Hepatocyte (in vitro differentiated cells): ENCODE measurements at regions not wholly inside any gene's neighbourhood (a gene's known extent, or its start where the extent isn't known, plus 50 kb on each side); places are given as distances from the start of the nearest gene placed in this dataset.

ENCODE experiments used
- EZH2 ChIP-seq: fragments of 200-600 bp; sonication (generic); IDR thresholded peaks from 2 replicates; pipeline ENCODE4 v1.6.1; 2016; ENCODE audit warnings: antibody characterized with exemption, mild to moderate bottlenecking, borderline replicate concordance
- EZH2phosphoT487 ChIP-seq: fragments of 200-600 bp; sonication (generic); IDR thresholded peaks from one replicate; pipeline ENCODE4 v1.6.1; 2018; ENCODE audit warnings: antibody characterized with exemption, mild to moderate bottlenecking, low read depth, moderate library complexity; ENCODE audit not compliant: unreplicated experiment, severe bottlenecking
- TF ChIP-seq, protein P1 (sequence below): fragments of 200-600 bp; sonication (generic); IDR thresholded peaks from 2 replicates; pipeline ENCODE4 v1.5.1; 2016; ENCODE audit warnings: antibody characterized with exemption, mild to moderate bottlenecking; ENCODE audit not compliant: poor library complexity

DNA sequence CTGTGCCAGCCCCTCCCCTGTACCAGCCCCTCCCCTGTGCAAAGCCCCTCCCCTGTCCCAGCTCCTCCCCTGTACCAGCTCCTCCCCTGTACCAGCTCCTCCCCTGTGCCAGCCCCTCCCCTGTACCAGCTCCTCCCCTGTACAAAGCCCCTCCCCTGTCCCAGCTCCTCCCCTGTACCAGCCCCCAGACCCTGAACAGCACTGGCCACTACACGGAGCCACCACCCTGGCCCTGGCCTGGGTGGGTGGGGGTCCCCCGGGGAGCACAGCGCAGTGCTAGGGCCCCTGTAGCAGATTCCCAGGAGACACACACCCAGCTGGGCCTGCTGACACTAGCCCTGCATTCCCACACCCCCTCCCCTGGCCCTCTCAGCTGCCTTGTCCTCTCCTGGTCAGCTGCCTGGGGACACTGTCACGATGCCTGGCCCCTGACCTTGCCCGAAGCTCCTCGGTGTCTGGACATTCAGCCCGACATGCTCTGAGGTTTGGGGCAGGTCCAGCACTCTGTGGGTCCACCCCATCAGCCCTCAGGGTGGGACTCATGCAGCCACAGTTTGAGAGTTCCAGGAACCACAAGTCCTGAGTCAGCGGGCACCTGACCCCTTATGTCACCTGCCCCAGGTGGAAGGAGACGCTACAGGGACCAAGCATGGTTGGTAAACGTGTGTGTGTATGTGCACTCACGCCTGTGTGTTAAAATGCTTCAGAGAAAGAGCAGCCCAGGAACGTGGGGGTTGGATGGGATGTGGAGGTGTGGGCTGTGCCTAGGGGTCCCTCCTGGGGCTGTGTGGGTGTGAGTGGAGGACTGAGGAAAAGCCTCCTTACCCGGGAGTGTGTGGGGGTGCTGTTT, 114.2 kb downstream of the METRNL start:
- TF ChIP-seq, protein P1, sequence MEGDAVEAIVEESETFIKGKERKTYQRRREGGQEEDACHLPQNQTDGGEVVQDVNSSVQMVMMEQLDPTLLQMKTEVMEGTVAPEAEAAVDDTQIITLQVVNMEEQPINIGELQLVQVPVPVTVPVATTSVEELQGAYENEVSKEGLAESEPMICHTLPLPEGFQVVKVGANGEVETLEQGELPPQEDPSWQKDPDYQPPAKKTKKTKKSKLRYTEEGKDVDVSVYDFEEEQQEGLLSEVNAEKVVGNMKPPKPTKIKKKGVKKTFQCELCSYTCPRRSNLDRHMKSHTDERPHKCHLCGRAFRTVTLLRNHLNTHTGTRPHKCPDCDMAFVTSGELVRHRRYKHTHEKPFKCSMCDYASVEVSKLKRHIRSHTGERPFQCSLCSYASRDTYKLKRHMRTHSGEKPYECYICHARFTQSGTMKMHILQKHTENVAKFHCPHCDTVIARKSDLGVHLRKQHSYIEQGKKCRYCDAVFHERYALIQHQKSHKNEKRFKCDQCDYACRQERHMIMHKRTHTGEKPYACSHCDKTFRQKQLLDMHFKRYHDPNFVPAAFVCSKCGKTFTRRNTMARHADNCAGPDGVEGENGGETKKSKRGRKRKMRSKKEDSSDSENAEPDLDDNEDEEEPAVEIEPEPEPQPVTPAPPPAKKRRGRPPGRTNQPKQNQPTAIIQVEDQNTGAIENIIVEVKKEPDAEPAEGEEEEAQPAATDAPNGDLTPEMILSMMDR, result no peak
- TF ChIP-seq EZH2phosphoT487 (no peak), EZH2 (no peak)
